Ectodermal cell (in vitro differentiated cells): ENCODE measurements at regions not wholly inside any gene's neighbourhood (a gene's known extent, or its start where the extent isn't known, plus 50 kb on each side); places are given as distances from the start of the nearest gene placed in this dataset.
A peak's percentile ranks its signal among the peaks of the same experiment; 100 is the strongest.

Source experiments
- H3K27ac ChIP-seq: 2 replicates; pipeline ENCODE4 v1.7.0; 2013; ENCODE audit warnings: mild to moderate bottlenecking, low read depth, low read length; ENCODE audit not compliant: insufficient read depth, poor library complexity, severe bottlenecking
- H3K27me3 ChIP-seq: 2 replicates; pipeline ENCODE4 v1.7.0; 2013; ENCODE audit warnings: mild to moderate bottlenecking, low read length; ENCODE audit not compliant: insufficient read depth, control insufficient read depth, poor library complexity, severe bottlenecking
- H3K36me3 ChIP-seq: one replicate; pipeline ENCODE4 v1.7.0; 2013; ENCODE audit warnings: low read length; ENCODE audit not compliant: control insufficient read depth, insufficient read depth
- H3K4me1 ChIP-seq: one replicate; pipeline ENCODE4 v1.7.0; 2013; ENCODE audit warnings: low read length; ENCODE audit not compliant: control insufficient read depth, insufficient read depth
- H3K4me3 ChIP-seq: 2 replicates; pipeline ENCODE4 v1.7.0; 2013; ENCODE audit warnings: low read depth, low read length, control low read depth; ENCODE audit not compliant: insufficient read depth
- H3K9me3 ChIP-seq: 2 replicates; pipeline ENCODE4 v1.7.0; 2013; ENCODE audit warnings: mild to moderate bottlenecking, low read length, moderate library complexity; ENCODE audit not compliant: control insufficient read depth
- WGBS, 2 experiments: methylation state at CpG; one replicate each; pipeline ENCODE4 v1.1.7; 2013; ENCODE audit warnings: missing lambda C conversion rate in 2 of 2; 5-methylcytosine and 5-hydroxymethylcytosine counted together

- peaks cover 40% of the 10 kb centered on the region for H3K27me3 ChIP-seq
- no peaks in the 10 kb centered on the region for H3K4me1 ChIP-seq
- no peaks in the 10 kb centered on the region for H3K36me3 ChIP-seq
- no peak overlapping the region for H3K27ac ChIP-seq
- no peak overlapping the region for H3K4me3 ChIP-seq
- no peaks in the 10 kb centered on the region for H3K9me3 ChIP-seq
Observed at GRCh38 chr4:4697584-4697983, 155.7 kb upstream of the STX18 start.

- no peak overlapping the region for H3K27ac ChIP-seq
- H3K9me3 ChIP-seq, result no peaks in the 10 kb centered on the region
- H3K36me3 ChIP-seq, result no peaks in the 10 kb centered on the region
- no peaks in the 10 kb centered on the region for H3K4me1 ChIP-seq
- peaks cover 40% of the 10 kb centered on the region for H3K27me3 ChIP-seq
- 62 to 84% methylated on average over 9 of the region's 9 CpGs for WGBS, 2 experiments
- no peak overlapping the region for H3K4me3 ChIP-seq
Observed at GRCh38 chr4:4696530-4696929, 154.7 kb upstream of the STX18 start.

DNA sequence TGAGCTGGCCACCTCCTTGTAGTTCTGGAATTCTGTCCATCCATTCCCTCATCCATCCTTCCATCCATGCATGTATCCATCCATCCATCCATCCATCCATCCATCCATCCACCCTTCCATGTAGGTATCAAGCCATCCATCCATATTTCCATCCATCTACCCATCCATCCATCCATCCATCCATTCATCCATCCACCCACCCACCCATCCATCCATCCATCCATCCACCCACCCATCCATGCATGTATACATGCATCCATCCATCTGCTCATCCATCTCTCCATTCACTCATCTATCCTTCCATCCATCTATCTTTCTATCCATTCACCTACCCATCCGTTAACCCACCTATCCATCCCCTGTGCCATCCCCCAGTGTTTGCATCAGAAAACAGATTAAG is 153.6 kb upstream of the STX18 start:
- H3K4me1 ChIP-seq, result no peaks in the 10 kb centered on the region
- no peaks in the 10 kb centered on the region for H3K9me3 ChIP-seq
- H3K27me3 ChIP-seq, result peaks cover 40% of the 10 kb centered on the region
- 87 to 94% methylated on average over 1 of the region's 1 CpG for WGBS, 2 experiments
- H3K27ac ChIP-seq, result no peak overlapping the region
- H3K4me3 ChIP-seq, result no peak overlapping the region
- H3K36me3 ChIP-seq, result no peaks in the 10 kb centered on the region

- peaks cover 40% of the 10 kb centered on the region for H3K27me3 ChIP-seq
- H3K4me1 ChIP-seq, result no peaks in the 10 kb centered on the region
- no peak overlapping the region for H3K4me3 ChIP-seq
- H3K9me3 ChIP-seq, result no peaks in the 10 kb centered on the region
- H3K27ac ChIP-seq, result no peak overlapping the region
- no peaks in the 10 kb centered on the region for H3K36me3 ChIP-seq
Observed at GRCh38 chr4:4694827-4695226, 153.0 kb upstream of the STX18 start.

GRCh38 chr4:4694296-4694772 is 152.5 kb upstream of the STX18 start:
- Histone ChIP-seq H3K4me1 (no peaks in the 10 kb centered on the region), H3K4me3 (no peak overlapping the region), H3K27ac (no peak overlapping the region), H3K27me3 (peaks cover 40% of the 10 kb centered on the region), H3K36me3 (no peaks in the 10 kb centered on the region), H3K9me3 (no peaks in the 10 kb centered on the region)
- WGBS, 2 experiments, result 33 to 34% methylated on average over 5 of the region's 5 CpGs

GRCh38 chr4:4693755-4694295 is 152.0 kb upstream of the STX18 start:
- Histone ChIP-seq H3K4me3 (no peak overlapping the region), H3K9me3 (no peaks in the 10 kb centered on the region), H3K4me1 (no peaks in the 10 kb centered on the region), H3K27ac (no peak overlapping the region), H3K36me3 (no peaks in the 10 kb centered on the region), H3K27me3 (peaks cover 36% of the 10 kb centered on the region)
- WGBS, 2 experiments, result 72 to 74% methylated on average over 8 of the region's 8 CpGs

- no peaks in the 10 kb centered on the region for H3K36me3 ChIP-seq
- H3K4me1 ChIP-seq, result no peaks in the 10 kb centered on the region
- 89 to 93% methylated on average over 3 of the region's 3 CpGs for WGBS, 2 experiments
- no peak overlapping the region for H3K4me3 ChIP-seq
- H3K27ac ChIP-seq, result no peak overlapping the region
- peaks cover 32% of the 10 kb centered on the region for H3K27me3 ChIP-seq
- no peaks in the 10 kb centered on the region for H3K9me3 ChIP-seq
Observed at GRCh38 chr4:4693258-4693657, 151.4 kb upstream of the STX18 start.

DNA sequence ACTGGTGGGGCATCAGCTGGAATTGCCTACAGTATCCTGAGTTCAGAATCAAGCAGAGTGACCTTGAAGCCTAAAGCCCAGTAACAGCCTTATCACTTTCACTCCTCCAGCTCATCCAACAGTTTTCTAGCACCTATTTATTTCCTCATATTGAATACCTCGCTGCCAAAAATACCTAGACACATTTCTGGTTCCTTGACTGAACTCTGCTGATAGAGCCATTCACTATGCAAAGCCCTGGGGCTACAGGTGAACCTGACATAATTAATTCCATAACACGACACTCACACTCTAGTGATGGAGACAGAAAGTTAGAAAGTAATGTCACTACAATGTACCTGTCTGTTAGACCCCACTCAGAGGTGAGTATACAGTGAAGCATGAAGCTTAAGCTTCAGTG is 149.0 kb upstream of the STX18 start:
- Histone ChIP-seq H3K36me3 (no peaks in the 10 kb centered on the region), H3K27me3 (peaks cover 23% of the 10 kb centered on the region), H3K4me3 (no peak overlapping the region), H3K9me3 (no peaks in the 10 kb centered on the region), H3K4me1 (peaks cover 3% of the 10 kb centered on the region), H3K27ac (no peak overlapping the region)
- 94 to 96% methylated on average over 2 of the region's 2 CpGs for WGBS, 2 experiments

GRCh38 chr4:4689694-4690440 is 148.0 kb upstream of the STX18 start:
- Histone ChIP-seq H3K4me1 (peaks cover 9% of the 10 kb centered on the region), H3K9me3 (no peaks in the 10 kb centered on the region), H3K36me3 (no peaks in the 10 kb centered on the region), H3K4me3 (no peak overlapping the region), H3K27me3 (peaks cover 14% of the 10 kb centered on the region), H3K27ac (no peak overlapping the region)
- WGBS, 2 experiments, result 89 to 91% methylated on average over 8 of the region's 8 CpGs

- H3K27me3 ChIP-seq, result peaks cover under 1% of the 10 kb centered on the region
- 65% methylated on average over 17 of the region's 17 CpGs for WGBS, 2 experiments
- no peak overlapping the region for H3K4me3 ChIP-seq
- H3K4me1 ChIP-seq, result peaks cover 9% of the 10 kb centered on the region
- peak overlapping the region; percentile 16 for H3K27ac ChIP-seq
- H3K9me3 ChIP-seq, result no peaks in the 10 kb centered on the region
- H3K36me3 ChIP-seq, result no peaks in the 10 kb centered on the region
Observed at GRCh38 chr4:4687935-4688727, 146.3 kb upstream of the STX18 start.
